ENCODE measurements at regions not wholly inside any gene's neighbourhood (a gene's known extent, or its start where the extent isn't known, plus 50 kb on each side); places are given as distances from the start of the nearest gene placed in this dataset.

DNA sequence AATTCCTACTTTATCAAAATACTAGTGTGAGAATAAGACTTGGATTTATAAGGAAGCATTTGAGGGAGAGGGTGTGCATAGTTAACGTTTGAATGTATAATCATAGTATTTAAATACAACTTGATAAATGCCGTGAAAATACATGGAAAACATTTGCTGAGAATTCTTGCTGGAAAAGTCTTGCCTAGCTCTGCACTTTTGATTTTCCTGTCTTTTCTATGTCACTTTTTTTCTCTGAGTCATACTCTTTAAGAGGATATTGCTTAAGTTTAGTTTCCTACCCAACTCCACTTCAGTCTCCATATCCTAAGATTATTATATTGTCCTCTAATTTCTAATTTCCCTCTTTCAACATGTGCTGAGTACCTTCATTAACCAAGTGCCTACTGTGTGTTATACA, 616.6 kb upstream of the SEMA6A start:
- TF ChIP-seq POLR2A (IDR thresholded peaks at IDR 0.05; ENCODE audit: low read depth, low read length) (no peak), POLR2AphosphoS5 (IDR thresholded peaks at IDR 0.05; ENCODE audit: low read depth, low read length) (no peak), TAF1 (IDR thresholded peaks at IDR 0.05; ENCODE audit: borderline replicate concordance, low read depth, low read length) (no peak)

Data from GM12892 (cell line).